NCI-H2029 treated with DMSO at 0.1 percent for 48 hours (cell line): ENCODE measurements at regions not wholly inside any gene's neighbourhood (a gene's known extent, or its start where the extent isn't known, plus 50 kb on each side); places are given as distances from the start of the nearest gene placed in this dataset.

ENCODE experiments used
- DNase-seq: peaks from one replicate; lab custom pipeline; 2025; lab: John Stamatoyannopoulos, UW

DNA sequence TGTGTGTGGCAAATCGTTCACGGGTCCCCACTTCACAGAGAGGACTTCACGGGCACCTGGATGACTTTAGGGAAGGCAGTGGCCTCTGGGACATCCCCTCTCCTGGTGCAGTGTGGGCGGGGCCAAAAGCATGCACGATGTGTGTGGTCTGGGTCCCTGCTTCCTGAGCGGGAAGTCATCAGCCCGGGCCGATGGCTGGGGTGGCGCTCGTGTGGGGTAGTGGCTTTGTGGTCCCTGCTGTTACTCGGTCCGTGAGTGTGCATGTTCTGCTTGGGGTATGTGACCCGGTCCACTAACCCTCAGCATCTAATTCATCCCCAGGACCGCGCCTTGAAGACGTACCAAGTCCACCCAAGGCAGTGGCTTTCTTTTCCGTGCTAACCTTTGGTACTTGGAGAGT, 142.5 kb upstream of the RTL1 start:
- no peak for DNase-seq

- no peak for DNase-seq
Observed at GRCh38 chr14:101047326-101047725, 143.8 kb upstream of the RTL1 start.

DNA sequence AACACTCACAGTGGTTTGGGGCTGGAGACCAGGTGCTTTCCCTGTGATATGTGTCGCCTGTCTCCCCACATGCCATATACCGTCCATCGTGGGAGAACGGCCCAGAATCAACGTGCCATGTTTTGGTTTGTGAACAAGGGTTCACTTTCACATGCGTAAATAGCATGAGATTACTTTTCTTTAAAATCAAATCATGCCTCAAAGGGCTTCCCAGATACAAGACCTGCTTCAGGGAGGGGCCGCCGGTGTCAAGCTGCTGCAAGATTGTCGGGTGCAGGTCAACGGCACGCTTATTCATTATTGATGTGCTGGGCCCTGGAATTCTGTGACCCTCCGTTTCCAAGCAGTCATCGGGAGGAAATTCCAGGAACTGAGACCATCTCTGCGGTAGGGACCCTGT, 145.2 kb upstream of the RTL1 start:
- no peak for DNase-seq

DNA sequence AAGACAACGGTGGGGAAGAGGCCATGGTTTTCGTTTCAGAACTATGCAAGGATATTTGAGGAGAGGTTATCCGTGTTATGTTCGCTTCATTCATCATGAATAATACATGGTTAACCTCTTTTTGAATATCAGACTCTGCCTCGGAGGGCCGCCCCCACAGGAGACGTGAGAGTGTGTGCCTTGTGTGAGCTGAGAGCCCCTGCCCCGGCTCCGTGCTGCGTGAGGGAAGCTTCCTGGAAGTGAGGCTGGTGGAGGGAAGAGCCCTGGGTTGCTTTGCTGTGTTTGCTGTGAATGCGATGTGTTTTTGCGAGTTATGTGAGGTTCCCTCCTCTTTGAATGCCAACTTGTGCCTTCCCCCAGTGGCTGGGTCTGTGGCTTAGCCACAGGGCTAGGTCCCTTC, 146.0 kb upstream of the RTL1 start:
- DNase-seq: no peak

- DNase-seq: no peak
Observed at GRCh38 chr14:101049942-101050341, 146.4 kb upstream of the RTL1 start.

DNA sequence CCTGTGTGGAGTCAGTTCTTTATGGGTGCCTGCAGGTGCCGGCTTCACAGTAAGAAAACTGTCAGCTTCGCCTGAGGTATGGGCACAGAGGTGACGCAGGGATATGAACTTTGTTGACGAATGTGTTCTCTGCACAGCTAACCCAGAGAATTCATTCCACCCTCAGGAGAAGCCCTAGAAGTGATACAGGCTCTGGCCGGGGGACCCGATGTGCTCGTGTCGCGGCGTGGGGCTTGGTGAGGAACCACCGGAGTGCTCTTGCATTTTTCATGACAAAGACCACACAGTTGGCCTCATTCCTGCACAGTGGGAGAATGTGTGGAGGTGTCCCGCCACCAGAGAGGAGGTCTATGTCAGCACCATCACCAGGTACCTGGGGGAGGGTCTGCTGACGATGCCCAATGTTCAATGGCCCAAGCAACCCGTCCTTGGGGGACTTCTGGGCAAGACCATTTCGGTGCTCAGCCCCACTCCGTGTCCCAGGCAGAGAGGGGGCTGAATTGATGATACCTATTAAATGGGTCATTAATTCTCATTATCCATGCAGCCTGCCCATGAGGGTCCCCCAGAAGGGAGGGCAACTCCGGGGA, 147.5 kb upstream of the RTL1 start:
- DNase-seq: no peak

DNA sequence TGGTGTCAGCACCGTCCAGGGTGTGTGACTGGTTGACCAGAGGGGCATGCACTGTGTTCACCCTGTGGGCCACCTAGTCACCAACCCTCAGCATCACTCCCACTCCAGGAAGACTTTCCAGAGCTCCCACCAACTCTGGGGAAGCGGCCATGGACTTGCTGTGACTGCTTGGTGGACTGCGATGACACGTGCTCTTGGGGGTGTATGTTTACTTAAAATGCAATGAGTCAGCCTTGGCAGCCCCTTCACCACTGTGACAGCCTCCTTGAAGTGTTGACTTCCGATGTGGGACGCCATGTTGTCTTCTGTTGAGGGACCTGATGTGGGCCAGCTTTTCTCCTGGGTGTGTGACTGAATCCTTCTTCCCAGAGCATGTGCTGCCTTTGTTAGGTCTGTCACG, 151.1 kb upstream of the RTL1 start:
- no peak for DNase-seq

- DNase-seq: no peak
Observed at GRCh38 chr14:101055106-101055662, 151.7 kb upstream of the RTL1 start.

GRCh38 chr14:101055776-101056374, 152.4 kb upstream of the RTL1 start:
- no peak for DNase-seq

GRCh38 chr14:101056446-101056845, 152.9 kb upstream of the RTL1 start:
- no peak for DNase-seq

- no peak for DNase-seq
Observed at GRCh38 chr14:101057394-101057793, 153.9 kb upstream of the RTL1 start.

DNA sequence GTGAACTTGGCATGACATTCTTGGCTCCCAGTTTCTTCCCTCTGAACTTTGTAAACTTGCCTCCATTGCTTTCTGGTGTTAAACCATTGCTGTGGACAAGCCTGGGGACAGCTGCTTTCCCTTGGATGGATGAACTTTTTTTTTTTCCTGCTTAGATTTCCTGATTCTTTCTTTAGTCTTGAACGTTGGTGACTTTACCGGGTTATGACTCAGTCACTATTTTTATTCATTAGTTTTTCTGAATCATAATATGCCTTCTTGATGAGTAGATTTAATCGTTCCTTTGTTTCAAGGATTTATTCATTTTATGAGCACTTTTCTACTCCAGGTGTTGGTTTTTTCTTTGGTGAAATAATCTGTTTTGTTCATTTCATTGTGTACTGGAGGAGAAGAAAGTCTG, 155.0 kb upstream of the RTL1 start:
- no peak for DNase-seq

DNA sequence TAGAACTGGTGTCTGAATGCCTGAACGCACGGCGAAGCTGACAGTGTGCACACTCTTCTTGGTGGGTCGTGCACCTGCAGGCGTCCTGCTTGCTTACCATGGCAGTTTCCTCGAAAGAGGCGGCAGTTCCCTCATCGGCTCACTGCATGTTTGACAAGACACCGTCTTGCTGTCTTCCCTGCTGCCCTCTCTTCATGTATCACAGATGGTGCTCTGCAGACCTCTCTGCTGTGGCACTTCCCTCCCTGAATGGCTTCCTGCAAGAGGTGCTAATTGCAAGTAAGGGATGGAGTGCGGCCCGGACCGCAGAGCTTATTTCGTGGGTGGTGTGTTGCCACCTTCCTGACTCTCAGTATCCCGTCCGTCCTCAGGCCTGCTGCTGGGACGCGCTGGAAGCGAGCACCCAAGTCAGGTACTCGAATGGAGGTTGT, 156.7 kb upstream of the RTL1 start:
- DNase-seq: no peak

DNA sequence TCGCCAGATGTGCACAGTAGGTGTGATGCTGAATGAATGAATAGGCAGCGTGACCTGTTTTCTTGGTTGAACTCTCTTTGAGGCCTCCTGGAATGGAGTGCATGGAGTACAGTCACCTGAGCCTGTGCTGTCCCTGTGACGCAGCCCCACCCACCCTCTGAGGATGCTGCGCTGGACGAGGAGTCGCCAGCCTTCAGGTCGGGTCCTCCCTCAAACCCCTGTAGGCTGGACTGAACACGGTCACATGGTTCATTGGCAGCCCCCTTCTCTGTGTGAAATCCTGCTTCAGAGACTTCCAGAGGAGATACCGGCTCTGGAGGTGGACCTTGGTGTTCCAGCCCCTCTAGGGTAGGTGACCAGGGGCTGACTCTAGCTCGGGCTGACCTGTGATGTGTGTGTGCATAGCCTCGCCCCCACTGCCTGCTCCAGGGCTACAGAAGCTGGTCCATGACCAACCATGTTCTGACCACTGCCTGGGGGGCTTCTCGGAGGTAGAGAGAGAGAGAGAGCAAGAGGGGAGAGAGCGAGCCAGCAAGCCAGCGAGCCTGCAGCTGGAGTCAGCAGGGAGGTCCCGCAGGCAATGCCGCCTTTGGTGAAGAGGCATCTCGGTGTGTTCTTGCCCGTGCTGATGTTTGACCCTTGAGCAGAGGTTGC, 158.0 kb upstream of the RTL1 start:
- DNase-seq: no peak

GRCh38 chr14:101062065-101062450, 158.5 kb upstream of the RTL1 start:
- DNase-seq: no peak

DNA sequence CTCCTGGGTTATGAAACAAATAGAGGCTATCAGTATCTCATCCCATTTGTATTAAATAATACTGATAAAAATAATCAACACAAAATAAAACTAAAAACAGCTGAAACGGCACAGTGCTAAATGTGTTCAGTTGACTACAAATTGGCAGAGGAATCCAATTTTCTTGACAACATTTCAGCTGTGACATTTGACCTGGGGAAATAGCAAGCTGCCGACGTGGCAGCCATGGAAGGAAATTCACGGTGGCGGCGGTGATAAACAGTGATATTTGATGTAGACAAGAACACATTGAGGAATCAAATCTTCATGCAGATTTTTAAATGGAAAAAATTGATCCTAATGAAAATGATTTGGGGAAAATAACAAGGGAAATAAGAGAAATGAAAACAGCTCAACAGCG, 159.1 kb upstream of the RTL1 start:
- no peak for DNase-seq

DNA sequence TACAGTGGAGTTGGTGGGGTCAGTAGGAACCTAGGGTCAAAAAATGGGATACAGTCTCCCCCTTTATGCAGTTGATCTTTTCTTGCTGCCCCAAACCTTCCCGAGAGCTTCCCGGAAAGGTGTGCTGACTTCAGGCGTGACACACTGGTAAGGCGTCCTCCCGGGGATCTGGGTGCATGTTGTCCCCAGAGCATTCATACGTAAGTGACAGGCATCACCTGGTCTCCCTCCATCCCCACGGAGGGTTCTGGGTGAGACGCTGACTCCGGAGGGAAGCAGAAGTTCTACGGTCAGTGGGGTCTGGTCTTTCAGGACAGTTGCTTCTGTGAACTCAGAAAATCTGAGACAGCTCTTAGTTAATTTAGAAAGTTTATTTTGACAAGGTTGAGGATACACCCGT, 159.6 kb upstream of the RTL1 start:
- no peak for DNase-seq

GRCh38 chr14:101064121-101064661, 160.7 kb upstream of the RTL1 start:
- no peak for DNase-seq

DNA sequence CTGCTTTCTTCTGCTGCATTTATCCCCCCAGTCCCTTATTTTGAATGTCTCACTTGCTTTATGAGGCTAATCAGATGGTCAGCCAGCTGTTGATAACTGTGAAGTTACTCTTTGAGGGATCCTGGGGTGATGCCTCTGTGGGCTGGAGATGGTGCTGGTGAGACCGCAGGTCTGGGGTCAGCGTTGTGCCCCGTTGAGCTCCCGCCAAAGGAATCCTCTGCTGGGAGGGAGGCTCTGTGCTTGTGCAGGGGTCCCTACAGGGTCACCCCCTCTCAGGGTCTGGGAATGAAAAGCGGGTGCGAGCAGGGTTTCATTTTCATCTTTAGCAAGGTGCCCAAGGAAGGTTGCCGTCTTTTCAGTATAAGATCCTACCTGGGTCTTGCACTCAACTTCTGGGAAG, 161.2 kb upstream of the RTL1 start:
- DNase-seq: no peak

DNA sequence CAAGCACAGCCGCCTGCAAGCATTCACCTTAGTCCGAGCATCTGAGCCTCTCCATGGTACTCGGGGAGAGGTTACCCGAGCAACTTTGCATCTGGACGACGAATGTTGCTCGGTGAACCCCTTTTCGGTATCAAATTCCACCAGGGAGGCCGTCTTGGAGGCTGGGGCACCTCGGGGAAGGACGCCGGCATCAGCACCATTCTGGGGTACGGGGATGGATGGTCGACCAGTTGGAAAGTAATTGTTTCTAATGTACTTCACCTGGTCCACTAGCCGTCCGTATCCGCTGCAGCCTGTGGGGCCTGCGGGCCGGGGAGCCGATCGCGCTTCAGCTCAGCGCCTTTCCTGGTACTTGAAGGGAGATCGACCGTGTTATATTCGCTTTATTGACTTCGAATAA, 161.7 kb upstream of the RTL1 start:
- no peak for DNase-seq

- DNase-seq: no peak
Observed at GRCh38 chr14:101065696-101066694, 162.5 kb upstream of the RTL1 start.
